Eye (tissue), 1 donor: ENCODE measurements at regions not wholly inside any gene's neighbourhood (a gene's known extent, or its start where the extent isn't known, plus 50 kb on each side); places are given as distances from the start of the nearest gene placed in this dataset.
"Not testable (repeated sequence)": the region's sequence is repeated elsewhere in the genome, so short reads cannot be mapped to it uniquely, and the experiment has no call there.

Experiments used
- DNase-seq: peaks from one replicate; pipeline ENCODE4 v3.0.0-alpha.2; 2015

DNA sequence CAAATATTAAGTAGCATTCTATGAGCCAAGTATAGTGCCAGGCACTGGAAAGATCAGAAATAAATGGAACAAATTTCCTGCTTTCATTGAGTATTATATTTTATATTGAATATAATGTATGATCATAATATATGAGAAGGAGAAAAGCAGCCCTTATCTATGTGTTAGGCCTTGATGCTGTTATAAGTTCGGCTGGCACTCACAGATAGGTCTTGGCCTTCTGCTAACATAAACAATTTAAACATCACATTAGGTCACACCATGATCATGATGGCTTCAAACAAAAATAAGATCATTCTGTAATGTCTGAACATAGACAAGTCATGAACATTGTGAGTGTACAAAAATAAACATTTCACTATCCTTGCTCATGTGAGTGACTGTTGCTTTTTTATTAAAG, 584.0 kb upstream of the ZNF385D start:
- no peak for DNase-seq

DNA sequence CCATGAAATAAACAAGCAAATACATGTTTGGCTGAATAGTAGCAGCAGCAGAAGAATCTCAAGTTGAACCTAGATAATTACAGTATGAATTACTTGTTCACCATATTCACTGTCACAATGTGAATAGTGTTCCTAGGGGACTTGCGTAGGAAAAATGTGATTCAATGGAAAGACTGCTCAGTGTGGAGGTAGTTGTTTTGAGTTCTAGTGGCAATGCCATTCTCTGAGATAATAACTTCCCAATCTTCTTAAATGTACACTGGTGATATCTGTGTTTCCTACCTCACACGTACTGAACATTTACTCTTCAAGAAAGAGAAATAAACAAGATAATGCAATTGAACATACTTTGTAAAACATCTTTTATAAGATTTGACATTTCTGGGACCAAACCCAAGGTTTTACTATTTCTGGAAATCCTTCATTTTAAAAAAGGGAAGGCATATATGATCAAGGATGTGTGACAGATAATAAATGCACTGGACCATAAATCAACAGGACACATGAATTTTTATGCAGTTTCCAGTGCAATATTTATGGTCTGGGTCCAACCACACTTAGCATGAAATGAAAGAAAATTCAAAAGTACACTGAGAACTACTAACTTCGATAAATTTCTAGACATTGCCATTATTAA, 598.3 kb upstream of the ZNF385D start:
- peak; percentile 8 for DNase-seq

DNA sequence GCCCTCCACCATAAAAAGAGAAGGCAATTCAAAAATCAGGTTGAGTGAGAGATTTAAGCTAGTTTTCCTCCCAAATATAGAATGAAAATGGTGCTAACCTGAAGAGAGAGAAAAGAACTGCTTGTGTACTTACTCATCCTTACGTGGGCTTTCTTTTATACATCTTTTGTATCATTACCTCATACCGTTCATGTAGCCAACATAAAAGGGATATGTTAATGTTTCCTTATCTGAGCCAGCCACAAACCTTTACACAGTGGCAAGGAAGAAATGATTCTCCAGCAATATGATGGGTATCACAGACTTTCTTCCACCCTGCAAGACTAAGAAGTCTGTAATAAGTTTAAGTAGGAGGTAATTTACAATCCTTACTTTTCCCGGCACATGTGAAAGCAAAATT, 600.8 kb upstream of the ZNF385D start:
- no peak for DNase-seq

DNA sequence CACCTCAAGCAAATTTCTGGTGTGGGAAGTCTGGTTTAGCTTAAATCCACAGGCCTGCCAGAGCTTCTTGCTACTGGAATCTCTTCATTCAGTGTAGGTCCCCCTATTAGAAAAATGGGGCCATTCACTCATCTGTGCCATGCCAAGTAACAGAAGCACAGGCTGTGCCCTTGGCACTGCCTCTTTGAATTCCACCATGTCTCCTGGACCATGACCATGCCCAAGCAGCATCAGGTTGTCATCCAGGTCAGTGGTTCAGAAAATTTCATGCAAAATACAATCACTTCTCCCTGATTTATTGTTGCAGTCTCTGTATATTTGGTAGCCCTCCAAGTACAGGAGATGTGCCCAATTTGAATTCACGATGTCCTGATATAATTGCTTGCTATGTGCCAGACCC, 602.1 kb upstream of the ZNF385D start:
- no peak for DNase-seq

DNA sequence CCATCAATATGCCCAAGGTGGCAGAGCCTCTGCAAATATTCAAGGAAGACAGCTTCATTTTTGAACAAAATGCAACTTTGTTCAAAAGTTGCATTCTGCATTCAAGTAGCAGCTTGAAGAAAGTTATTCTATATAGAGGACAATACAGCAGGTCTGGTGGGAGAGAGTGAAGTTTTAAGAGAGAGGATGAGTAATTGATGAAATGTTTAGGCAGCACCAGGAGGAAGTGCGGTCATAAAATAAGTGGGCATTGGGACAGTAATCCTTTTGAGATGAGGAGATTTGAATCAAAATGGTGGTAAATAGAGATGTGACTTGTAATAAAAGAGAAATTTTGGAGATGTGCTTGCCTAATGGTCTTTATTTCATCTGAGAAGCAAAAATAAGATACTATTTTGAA, 607.3 kb upstream of the ZNF385D start:
- DNase-seq = no peak

DNA sequence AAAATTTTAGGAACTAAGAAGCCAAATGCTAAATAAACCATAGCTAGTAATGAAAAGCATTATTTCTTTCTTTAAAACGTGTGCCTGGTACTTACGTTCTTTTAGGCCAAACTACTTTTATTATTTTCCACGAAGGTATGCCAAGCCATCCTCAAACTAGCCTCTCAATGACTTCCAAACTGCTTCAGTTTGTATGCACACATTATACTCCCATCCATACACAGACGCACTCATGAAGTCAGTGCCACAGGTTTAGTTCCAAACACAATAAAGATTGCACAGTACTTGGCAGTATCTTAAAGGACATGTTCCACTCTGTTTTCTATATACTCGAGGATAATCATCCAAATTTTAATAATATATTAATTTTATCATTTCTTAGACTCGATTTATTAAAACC, 609.2 kb upstream of the ZNF385D start:
- no peak for DNase-seq

DNA sequence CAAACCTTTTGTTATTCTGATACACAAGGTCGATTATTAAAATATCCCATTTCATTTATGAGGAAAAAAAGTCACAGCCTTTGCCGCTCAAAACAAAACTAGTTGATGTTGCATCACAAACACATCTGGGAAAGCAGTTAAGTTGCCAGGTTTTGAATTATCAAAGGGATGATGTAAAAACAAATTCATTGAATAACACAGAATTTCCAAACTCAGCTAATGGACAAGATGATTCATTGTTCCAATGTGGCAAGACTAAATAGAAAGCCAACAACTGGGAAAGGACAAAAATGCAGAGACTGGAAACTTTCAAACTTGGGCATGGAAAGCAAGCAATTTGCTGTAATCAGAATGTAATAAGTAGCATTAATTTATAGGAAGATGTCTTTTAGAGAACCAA, 610.0 kb upstream of the ZNF385D start:
- DNase-seq = no peak

DNA sequence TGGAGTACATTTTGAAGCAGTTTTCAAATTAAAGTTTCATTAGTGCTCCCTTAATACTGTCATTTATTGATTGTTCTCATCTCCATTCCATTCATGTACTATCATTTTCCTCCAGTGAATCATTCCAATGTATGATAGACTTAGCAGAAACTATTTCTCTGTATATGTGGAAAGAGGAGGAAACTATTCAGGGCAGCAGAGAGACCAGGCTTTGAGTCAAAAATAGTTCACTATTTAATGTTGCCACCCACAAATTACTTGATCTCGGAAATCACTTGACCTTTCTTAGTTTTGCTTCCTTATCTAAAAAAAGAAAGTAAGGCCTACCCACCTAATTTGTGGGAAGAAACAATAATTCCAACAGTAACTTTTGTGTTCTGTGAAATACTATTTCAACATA, 610.5 kb upstream of the ZNF385D start:
- no peak for DNase-seq

DNA sequence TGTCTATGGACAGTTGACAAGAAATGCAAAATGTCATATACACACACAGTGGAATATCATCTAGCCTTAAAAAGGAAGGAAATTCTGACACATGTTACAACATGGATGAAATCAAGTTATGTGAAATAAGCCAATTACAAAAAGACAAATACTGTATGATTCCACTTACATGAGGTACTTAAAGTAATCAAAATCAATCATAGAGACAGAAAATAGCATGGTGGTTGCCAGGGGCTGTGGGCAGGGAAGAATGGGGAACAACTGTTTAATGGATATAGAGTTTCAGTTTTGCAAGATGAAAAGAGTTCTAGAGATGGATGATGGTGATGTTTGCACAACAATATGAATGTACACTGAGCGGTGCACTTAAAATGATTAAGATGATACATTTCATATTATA, 613.8 kb upstream of the ZNF385D start:
- DNase-seq = no peak

DNA sequence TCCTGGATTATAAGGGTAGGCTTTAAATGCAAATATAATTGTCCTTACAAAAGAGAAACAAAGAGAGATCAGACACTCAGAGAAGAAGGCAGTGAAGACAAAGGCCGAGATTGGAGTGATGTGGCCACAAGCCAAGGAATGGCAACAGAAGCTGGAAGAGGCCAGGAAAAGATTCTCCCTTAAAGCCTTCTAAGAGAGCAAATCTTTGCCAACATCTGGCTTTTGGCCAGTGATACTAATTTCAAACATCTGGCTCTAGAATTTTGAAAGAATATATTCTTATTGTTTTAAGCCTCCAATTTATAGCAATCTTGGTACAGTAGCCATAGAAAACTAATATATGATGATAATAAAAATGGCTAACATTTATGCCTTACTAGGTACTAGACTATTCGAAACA, 615.8 kb upstream of the ZNF385D start:
- no peak for DNase-seq

DNA sequence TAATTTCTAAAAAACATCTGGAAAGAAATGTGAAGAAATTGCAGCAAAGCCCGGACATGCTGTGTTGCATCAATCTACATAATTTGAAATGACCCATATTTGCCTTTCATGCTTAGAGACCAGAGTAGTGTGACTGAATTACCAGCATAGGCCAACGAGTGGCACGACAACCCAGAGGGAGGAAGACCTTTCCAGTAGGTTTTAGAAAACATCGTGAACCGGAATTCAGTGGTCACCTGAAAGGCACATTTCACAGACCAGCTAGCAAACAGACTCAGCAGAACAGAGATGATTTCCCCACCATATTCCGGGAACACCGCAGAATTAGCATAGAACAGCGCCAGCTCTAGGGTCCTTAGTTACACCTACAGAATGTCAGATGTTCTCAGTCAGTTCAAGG, 620.0 kb upstream of the ZNF385D start:
- no peak for DNase-seq

DNA sequence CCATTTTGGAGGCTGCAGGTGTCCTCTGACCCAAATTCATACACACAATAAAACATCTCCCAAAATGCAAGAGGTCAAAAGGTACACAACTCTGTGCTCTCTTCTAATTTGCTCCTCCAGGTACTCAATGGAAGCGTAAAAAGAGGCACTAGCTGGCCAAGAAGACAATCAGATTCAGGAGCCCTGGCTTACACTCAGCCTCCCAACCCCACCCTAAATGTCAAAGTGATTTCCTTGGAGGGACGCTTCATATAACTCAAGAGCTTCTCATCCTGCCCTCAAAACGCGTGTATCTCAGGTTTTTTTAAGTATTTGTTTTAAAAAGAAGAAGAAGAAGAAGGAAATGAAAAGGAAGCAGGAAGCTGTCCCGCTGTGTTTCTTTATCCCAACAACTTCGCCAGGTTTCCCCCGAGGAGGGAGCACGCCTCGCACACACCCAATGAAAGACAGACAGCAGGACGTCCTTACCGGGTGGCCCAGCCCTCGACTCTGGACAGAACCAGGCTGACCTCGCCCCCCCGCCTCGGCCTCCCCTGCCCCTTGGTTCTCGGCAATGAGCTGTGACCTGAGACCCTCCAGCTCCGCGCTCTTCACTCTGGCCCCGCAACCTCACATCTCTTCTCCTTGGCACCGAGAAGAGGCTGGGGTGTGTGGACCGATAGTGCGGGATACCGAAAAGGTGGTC, 620.7 kb upstream of the ZNF385D start:
- DNase-seq = peak; percentile 47

DNA sequence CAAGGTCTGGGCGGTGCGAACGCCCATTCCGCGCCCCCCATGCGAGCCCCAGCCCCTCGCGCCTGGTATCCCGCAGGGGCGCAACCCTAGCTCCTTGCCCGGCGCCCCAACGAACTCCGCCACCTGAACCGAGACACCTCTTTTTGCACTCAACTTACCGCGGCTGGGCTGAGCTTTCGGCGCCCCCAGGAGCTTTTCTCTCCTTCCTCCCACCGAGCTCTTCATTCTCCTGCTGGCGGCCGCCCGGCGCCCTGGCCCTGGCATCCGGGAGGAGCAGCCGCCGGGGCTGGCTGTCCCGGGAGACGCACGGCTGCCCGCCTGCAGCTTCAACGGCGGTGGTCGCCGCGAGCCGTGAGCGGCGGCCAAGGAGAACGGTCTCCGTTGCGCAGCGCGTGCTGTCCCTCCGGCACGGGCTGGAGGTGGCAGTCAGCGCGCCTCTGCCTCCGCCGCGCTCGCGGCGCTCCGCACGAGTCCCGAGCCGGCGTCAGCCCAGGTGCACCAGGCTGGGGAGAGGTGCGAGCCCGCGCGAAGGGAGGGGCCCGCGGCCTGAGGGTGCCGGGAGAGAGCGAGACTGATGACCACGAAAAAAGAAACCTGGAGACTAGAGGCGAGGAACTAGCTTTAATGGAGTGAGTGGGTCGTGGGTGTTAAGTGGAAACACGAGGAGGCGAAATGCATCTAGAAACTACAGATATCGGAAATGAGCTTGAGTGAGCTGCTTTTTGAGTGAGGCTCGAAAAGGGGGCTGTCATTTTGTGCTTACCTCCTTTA, 621.5 kb upstream of the ZNF385D start:
- peak; percentile 65 for DNase-seq

DNA sequence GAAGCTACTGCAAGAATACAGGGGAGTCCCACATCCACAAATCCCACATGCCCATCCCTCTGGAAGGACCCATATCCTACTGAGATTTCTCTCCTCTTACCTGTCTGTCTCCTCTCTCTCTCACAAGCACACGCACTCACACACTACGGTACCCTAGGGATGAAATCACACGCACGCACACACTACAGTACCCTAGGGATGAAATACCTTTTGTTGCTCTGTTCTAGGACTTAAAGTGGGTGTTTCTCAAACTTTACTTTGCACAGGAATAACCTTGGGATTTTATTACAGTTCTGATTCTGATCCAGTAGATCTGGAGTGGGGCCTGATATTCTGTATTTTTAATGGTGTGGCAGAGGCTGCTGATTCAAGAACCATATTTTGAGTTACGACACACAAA, 622.2 kb upstream of the ZNF385D start:
- DNase-seq = no peak

DNA sequence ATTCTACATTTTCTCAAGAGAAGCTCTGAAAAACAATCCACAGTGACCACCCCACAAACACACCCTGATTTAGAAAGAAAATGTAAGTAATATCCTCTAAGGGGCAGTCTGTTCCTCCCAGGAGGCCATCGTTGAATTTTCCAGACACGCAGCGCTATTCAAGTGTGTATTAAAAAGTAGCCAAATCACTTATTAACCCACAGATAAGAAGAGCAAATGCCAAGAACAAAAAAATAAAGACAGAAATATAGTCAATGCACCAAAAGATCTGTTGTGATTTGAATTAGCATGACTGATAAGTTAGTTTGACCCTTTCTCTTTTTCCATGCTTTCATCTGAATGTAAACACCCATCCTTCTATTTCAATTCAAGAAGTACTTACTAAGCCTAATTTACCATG, 622.8 kb upstream of the ZNF385D start:
- no peak for DNase-seq

DNA sequence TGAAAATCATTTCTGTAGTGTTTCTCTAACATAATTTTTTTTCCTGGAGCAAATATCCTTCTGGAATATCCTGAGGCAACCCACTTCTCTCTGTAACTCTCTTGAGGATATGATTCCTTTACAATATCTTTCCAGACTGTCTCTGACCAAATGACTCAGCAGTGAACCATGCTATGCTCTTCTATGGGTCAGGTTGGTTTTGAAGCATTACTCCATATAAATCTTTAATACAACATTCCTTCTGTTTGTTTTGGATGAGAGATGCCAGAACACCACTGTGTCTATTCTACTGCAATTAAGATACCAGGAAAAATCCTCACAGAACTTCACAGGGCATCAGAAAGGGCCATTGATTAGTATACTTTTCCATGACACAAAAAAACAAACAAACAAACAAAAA, 626.4 kb upstream of the ZNF385D start:
- DNase-seq = no peak

DNA sequence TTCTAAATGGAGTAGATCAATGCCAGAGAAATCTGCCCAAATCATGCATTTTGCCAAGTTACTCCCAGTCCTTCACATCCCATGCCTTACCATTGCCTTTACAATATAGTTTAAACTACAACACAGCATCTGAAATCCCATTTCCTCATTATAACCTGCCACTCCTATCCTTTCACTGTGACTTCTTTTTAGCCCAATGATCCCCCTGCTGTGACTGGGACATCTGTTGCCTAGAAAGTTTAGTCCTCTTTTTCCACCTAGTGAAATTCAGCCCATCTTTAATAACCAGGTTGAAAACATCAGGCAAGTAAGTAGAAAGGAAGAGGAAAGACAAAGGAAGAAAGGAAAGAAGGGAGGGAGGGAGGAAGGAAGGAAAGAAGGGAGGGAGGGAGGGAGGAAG, 627.9 kb upstream of the ZNF385D start:
- DNase-seq = no peak

DNA sequence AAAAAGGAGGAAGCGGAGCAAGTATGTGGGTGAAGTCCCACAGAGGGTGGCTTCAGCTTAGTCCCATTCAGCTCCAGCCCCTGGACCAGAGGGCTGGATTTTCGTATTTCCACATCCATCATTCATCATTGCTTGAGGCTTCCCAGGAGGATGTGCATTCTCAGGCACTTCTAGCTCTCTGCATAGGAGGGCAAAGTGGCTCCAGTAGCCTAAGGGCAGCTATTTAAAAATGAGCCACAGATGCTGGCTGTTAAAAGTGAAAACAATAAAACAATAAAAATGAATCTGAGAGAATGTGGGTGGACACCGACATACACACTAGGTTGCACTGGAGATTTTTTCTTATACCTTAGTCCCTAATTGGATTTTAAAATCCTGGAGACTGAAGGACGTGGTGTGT, 629.2 kb upstream of the ZNF385D start:
- peak; percentile 37 for DNase-seq

DNA sequence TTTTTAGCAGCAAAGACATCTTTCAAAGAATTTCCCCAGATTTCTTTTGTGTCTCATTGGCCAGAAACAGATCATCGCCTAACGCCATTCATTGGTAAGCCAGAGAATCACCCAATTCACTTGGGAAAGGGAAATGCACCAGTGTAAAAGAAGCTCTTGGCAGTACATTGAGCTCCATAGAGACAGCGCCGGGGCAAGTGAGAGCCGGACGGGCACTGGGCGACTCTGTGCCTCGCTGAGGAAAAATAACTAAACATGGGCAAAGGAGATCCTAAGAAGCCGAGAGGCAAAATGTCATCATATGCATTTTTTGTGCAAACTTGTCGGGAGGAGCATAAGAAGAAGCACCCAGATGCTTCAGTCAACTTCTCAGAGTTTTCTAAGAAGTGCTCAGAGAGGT, 630.6 kb upstream of the ZNF385D start:
- not testable (repeated sequence) for DNase-seq

DNA sequence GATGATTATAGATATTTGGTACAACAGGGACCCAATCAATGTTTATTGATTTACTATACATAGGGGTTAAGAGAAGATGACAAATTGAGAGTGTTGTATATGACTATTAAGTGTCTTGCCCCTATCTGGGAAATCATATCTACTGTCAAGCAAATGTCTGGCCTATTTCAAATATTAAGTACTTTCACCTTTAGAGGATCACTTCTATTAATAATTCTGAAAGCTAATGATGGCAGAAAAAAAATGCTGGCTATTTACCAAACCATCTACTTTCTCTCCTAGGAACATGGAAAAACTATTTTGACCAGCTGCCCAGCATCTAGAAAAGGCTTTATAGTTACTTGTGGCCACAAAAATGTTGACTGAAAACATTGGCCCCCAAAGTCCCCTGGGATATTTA, 632.3 kb upstream of the ZNF385D start:
- no peak for DNase-seq

DNA sequence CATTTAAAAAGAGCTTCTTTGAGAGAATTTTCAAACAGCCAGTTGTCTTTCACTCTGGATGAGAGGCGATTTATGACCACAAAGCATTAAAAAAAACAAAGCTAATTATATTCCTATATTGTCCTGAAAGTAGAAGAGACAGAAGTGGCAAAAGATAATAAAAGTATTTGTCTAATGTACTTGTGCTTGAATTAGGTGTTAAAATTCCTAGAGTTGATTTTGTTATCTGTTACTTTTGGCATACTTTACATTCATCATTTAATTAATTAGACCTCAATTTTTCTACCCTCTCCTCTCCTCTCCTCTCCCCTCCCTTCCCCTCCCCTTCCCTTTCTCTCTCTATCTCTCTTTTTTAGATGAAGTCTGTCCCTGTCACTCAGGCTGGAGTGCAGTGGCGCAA, 635.1 kb upstream of the ZNF385D start:
- no peak for DNase-seq

DNA sequence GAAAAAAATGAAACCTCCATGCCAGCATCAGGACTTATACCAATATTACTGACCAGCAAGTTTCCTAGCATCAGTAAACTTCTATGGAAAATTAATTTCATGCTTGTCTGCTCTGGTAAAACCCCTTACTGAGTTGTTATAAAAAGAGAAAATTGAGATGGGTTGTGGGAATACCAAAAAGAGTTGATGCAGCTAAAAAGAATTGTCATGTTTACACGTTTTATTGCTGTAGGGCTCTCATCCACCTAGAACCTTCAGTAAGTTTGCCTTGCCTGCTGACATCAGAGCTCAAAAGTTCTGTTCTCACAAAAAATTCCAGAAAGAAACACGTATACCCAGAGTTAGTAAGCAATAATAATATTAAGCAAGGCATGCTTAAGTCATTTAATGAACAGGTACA, 641.3 kb upstream of the ZNF385D start:
- DNase-seq = no peak

DNA sequence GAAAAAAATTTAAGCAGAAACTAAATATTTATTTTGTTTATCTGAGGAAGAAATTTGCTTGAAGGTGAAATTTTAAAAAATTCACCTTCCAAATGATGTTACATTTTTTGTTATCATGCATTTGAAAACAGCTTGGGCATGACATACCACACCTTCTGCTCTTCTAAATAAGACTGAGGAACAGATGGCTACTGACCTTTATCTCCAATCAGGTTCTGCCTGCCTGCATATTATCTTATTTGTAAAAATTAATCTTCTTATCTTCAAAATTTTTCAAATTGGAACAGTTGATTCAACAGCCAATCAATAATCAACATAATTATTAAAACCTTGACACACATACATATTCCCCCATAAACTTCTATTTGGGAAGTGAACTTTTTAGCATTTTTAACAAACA, 641.8 kb upstream of the ZNF385D start:
- DNase-seq = no peak

DNA sequence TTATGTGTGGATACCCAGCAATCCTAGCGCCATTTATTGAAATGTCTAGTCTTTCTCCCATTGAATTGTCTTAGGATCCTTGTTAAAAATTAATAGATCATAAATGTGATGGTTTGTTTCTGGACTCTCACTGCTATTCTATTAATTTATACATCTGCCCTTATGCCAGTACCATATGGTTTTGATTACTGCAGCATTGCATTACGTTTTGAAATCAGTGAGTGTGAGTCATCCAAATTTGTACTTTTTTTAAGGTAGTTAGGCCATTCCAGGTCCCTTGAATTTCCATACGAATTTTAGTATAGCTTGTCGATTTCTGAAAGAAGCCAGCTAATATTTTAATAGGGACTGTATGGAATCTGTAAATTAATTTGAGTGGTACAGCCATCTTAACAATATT, 648.6 kb upstream of the ZNF385D start:
- no peak for DNase-seq
